Neural cell (in vitro differentiated cells): ENCODE measurements at regions not wholly inside any gene's neighbourhood (a gene's known extent, or its start where the extent isn't known, plus 50 kb on each side); places are given as distances from the start of the nearest gene placed in this dataset.

Experiments used
- H2AFZ ChIP-seq: fragments of 200-600, 300-800 bp; sonication (generic), shearing (Covaris generic); 2 replicates; pipeline ENCODE4 v1.6.0; 2014; ENCODE audit warnings: low read depth, mild to moderate bottlenecking, antibody characterized with exemption, low read length, moderate library complexity
- H3F3A ChIP-seq: fragments of 200-600 bp; shearing (Covaris generic); 2 replicates; pipeline ENCODE4 v1.6.1; 2016; ENCODE audit warnings: mild to moderate bottlenecking, moderate library complexity, mixed read lengths, antibody characterized with exemption, low read length; ENCODE audit not compliant: insufficient read depth, poor library complexity, severe bottlenecking
- H3K27ac ChIP-seq: fragments of 200-600, 300-800 bp; sonication (generic), shearing (Covaris generic); 2 replicates; pipeline ENCODE4 v1.5.1; 2014; ENCODE audit warnings: mild to moderate bottlenecking, low read length, moderate library complexity
- H3K27me3 ChIP-seq: fragments of 300-800, 200-600 bp; sonication (generic), shearing (Covaris generic); 2 replicates; pipeline ENCODE4 v1.6.0; 2014; ENCODE audit warnings: mild to moderate bottlenecking, low read depth, low read length, moderate library complexity; ENCODE audit not compliant: insufficient read depth
- H3K36me3 ChIP-seq: fragments of 300-800, 200-600 bp; sonication (generic), shearing (Covaris generic); 2 replicates; pipeline ENCODE4 v1.5.1; 2014; ENCODE audit warnings: mild to moderate bottlenecking, antibody characterized with exemption, low read length, moderate library complexity; ENCODE audit not compliant: insufficient read depth
- H3K4me2 ChIP-seq: fragments of 300-800, 200-600 bp; sonication (generic), shearing (Covaris generic); 2 replicates; pipeline ENCODE4 v1.6.0; 2014; ENCODE audit warnings: mild to moderate bottlenecking, low read length
- H3K4me3 ChIP-seq: fragments of 300-800, 200-600 bp; sonication (generic), shearing (Covaris generic); 2 replicates; pipeline ENCODE4 v1.5.1; 2014; ENCODE audit warnings: mild to moderate bottlenecking, low read length, moderate library complexity
- H3K79me2 ChIP-seq: fragments of 200-600 bp; shearing (Covaris generic); replicated peaks from 2 replicates; pipeline ENCODE4 v1.6.0; 2014; ENCODE audit warnings: mild to moderate bottlenecking, low read length, moderate library complexity; ENCODE audit not compliant: insufficient read depth
- H3K9ac ChIP-seq: fragments of 300-800, 200-600 bp; sonication (generic), shearing (Covaris generic); 2 replicates; pipeline ENCODE4 v1.6.1; 2016; ENCODE audit warnings: mild to moderate bottlenecking, low read length, mixed read lengths
- H3K9me2 ChIP-seq: fragments of 200-600 bp; shearing (Covaris generic); 2 replicates; pipeline ENCODE4 v1.6.1; 2016; ENCODE audit warnings: mild to moderate bottlenecking, low read length, mixed read lengths; ENCODE audit not compliant: insufficient read depth
- H3K9me3 ChIP-seq: fragments of 200-600, 300-800 bp; sonication (generic), shearing (Covaris generic); 2 replicates; pipeline ENCODE4 v1.6.1; 2016; ENCODE audit warnings: mild to moderate bottlenecking, mixed run types, low read length, moderate library complexity, mixed read lengths
- H4K20me1 ChIP-seq: fragments of 200-600 bp; shearing (Covaris generic); 2 replicates; pipeline ENCODE4 v1.6.1; 2016; ENCODE audit warnings: mild to moderate bottlenecking, mixed run types; ENCODE audit not compliant: insufficient read depth
- CTCF ChIP-seq: fragments of 450-650 bp; IDR thresholded peaks from 2 replicates; pipeline ENCODE4 v1.5.1; 2014; ENCODE audit warnings: antibody characterized with exemption, mild to moderate bottlenecking, moderate library complexity; ENCODE audit not compliant: poor library complexity, severe bottlenecking
- EP300 ChIP-seq: fragments of 450-650 bp; conservative IDR thresholded peaks from 2 replicates; pipeline ENCODE4 v1.6.1; 2014; ENCODE audit warnings: antibody characterized with exemption, mild to moderate bottlenecking, moderate library complexity; ENCODE audit not compliant: poor library complexity, severe bottlenecking
- EZH2 ChIP-seq: fragments of 200-600, 300-800 bp; shearing (Covaris generic), sonication (generic); IDR thresholded peaks from 2 replicates; pipeline ENCODE4 v1.6.1; 2014; ENCODE audit warnings: antibody characterized with exemption, low read length, borderline replicate concordance, mild to moderate bottlenecking; ENCODE audit not compliant: insufficient read depth, poor library complexity, severe bottlenecking
- MXI1 ChIP-seq: fragments of 450-650 bp; conservative IDR thresholded peaks from 2 replicates; pipeline ENCODE4 v1.6.1; 2014; ENCODE audit warnings: antibody characterized with exemption, mild to moderate bottlenecking; ENCODE audit not compliant: poor library complexity, severe bottlenecking
- POLR2AphosphoS5 ChIP-seq: IDR thresholded peaks from 2 replicates; pipeline ENCODE4 v1.6.1; 2012
- RAD21 ChIP-seq: fragments of 450-650 bp; conservative IDR thresholded peaks from 2 replicates; pipeline ENCODE4 v1.6.1; 2014; ENCODE audit warnings: antibody characterized with exemption, mild to moderate bottlenecking, moderate library complexity
- REST ChIP-seq: IDR thresholded peaks from 2 replicates; pipeline ENCODE4 v1.6.1; 2012; ENCODE audit warnings: borderline replicate concordance
- SMC3 ChIP-seq: fragments of 450-650 bp; conservative IDR thresholded peaks from 2 replicates; pipeline ENCODE4 v1.6.1; 2014; ENCODE audit warnings: antibody characterized with exemption, mild to moderate bottlenecking, moderate library complexity; ENCODE audit not compliant: poor library complexity
- TAF1 ChIP-seq: IDR thresholded peaks from 2 replicates; pipeline ENCODE4 v1.6.1; 2012; ENCODE audit warnings: low read depth

- Histone ChIP-seq H3K4me3 (no peak overlapping the region), H3K9me2 (no peaks in the 10 kb centered on the region), H3F3A (no peaks in the 10 kb centered on the region), H3K27ac (no peak overlapping the region), H3K4me2 (no peak overlapping the region), H3K79me2 (no peaks in the 10 kb centered on the region), H3K9me3 (no peaks in the 10 kb centered on the region), H4K20me1 (no peaks in the 10 kb centered on the region), H2AFZ (no peak overlapping the region), H3K27me3 (no peaks in the 10 kb centered on the region), H3K9ac (no peak overlapping the region), H3K36me3 (no peaks in the 10 kb centered on the region)
- TF ChIP-seq POLR2AphosphoS5, result no peak
These were observed 957.0 kb downstream of the AMY1C start for GRCh38 chr1:104706631-104707147.

GRCh38 chr1:104718752-104719151 is 969.1 kb downstream of the AMY1C start:
- H3K4me3 ChIP-seq, result no peak overlapping the region
- H3K79me2 ChIP-seq, result no peaks in the 10 kb centered on the region
- H2AFZ ChIP-seq, result no peak overlapping the region
- H3F3A ChIP-seq, result no peaks in the 10 kb centered on the region
- H3K27ac ChIP-seq, result no peak overlapping the region
- H3K4me2 ChIP-seq, result no peak overlapping the region
- TF ChIP-seq SMC3, result no peak
- no peak for TF ChIP-seq REST
- TF ChIP-seq EZH2, result no peak
- TF ChIP-seq EP300, result no peak
- TF ChIP-seq TAF1, result no peak
- TF ChIP-seq MXI1, result no peak
- TF ChIP-seq POLR2AphosphoS5, result no peak
- no peak for TF ChIP-seq CTCF
- TF ChIP-seq RAD21, result no peak
- H3K9me2 ChIP-seq, result no peaks in the 10 kb centered on the region
- H3K27me3 ChIP-seq, result no peaks in the 10 kb centered on the region
- no peak overlapping the region for H3K9ac ChIP-seq
- H3K9me3 ChIP-seq, result no peaks in the 10 kb centered on the region
- no peaks in the 10 kb centered on the region for H3K36me3 ChIP-seq
- no peaks in the 10 kb centered on the region for H4K20me1 ChIP-seq

- no peaks in the 10 kb centered on the region for H3K9me3 ChIP-seq
- no peaks in the 10 kb centered on the region for H3K27me3 ChIP-seq
- no peak overlapping the region for H2AFZ ChIP-seq
- H3K36me3 ChIP-seq, result no peaks in the 10 kb centered on the region
- no peak overlapping the region for H3K27ac ChIP-seq
- no peak for TF ChIP-seq TAF1
- TF ChIP-seq RAD21, result no peak
- TF ChIP-seq EZH2, result no peak
- TF ChIP-seq SMC3, result no peak
- TF ChIP-seq MXI1, result no peak
- no peak for TF ChIP-seq CTCF
- TF ChIP-seq REST, result no peak
- no peak for TF ChIP-seq EP300
- no peak for TF ChIP-seq POLR2AphosphoS5
- no peak overlapping the region for H3K4me2 ChIP-seq
- no peaks in the 10 kb centered on the region for H4K20me1 ChIP-seq
- H3K9ac ChIP-seq, result no peak overlapping the region
- H3K9me2 ChIP-seq, result no peaks in the 10 kb centered on the region
- no peaks in the 10 kb centered on the region for H3F3A ChIP-seq
- no peak overlapping the region for H3K4me3 ChIP-seq
- no peaks in the 10 kb centered on the region for H3K79me2 ChIP-seq
These were observed 971.0 kb downstream of the AMY1C start for GRCh38 chr1:104720741-104721140.
